SK-N-SH treated with all-trans-retinoic acid at 6 μM for 48 hours (cell line): ENCODE measurements at regions not wholly inside any gene's neighbourhood (a gene's known extent, or its start where the extent isn't known, plus 50 kb on each side); places are given as distances from the start of the nearest gene placed in this dataset.

ENCODE experiments used
- ARNTL ChIP-seq: fragments of 450-650 bp; formaldehyde crosslinking; IDR thresholded peaks from 2 replicates; pipeline ENCODE4 v1.5.0; 2020; ENCODE audit warnings: low read depth, mild to moderate bottlenecking, moderate library complexity, borderline replicate concordance
- PATZ1 ChIP-seq: fragments of 250-450 bp; sonication (Bioruptor Pico); IDR thresholded peaks from 2 replicates; pipeline ENCODE4 v1.8.0; 2020; ENCODE audit warnings: mild to moderate bottlenecking, moderate library complexity, borderline replicate concordance
- RARB ChIP-seq: fragments of 250-450 bp; sonication (Bioruptor Pico); IDR thresholded peaks from 2 replicates; pipeline ENCODE4 v1.8.0; 2021; ENCODE audit warnings: mild to moderate bottlenecking, moderate library complexity
- TOX ChIP-seq: fragments of 250-450 bp; sonication (Bioruptor Pico); IDR thresholded peaks from 2 replicates; pipeline ENCODE4 v1.8.0; 2021; ENCODE audit warnings: mild to moderate bottlenecking, moderate library complexity, borderline replicate concordance
- ZFP30 ChIP-seq: fragments of 450-650 bp; formaldehyde crosslinking; IDR thresholded peaks from 2 replicates; pipeline ENCODE4 v1.5.0; 2022; ENCODE audit warnings: mild to moderate bottlenecking, moderate library complexity

- TF ChIP-seq ARNTL (no peak), PATZ1 (CRISPR knock-in tag) (no peak), ZFP30 (CRISPR knock-in tag) (no peak), TOX (CRISPR knock-in tag) (no peak), RARB (no peak)
These were observed 472.5 kb downstream of the EPM2A start for GRCh38 chr6:145262771-145263170.
